ENCODE measurements at regions not wholly inside any gene's neighbourhood (a gene's known extent, or its start where the extent isn't known, plus 50 kb on each side); places are given as distances from the start of the nearest gene placed in this dataset.

DNA sequence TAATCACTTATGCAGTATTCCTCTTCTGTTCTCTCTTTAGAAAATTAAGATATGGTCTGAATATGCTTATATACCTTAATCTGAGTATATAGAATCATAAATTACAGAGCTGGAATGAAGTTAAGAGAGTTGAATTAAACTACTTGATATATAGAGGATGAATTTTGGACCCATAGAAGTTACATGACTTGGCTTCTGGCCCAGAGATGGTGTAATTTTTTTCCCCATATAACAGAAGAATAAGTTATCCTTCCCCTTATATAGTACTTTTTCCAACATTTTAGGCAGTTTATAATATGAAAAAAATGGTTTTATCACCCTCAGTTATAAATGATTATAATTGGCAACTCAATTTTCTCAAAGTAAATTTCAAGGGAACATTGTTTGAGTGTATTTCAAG, 616.3 kb downstream of the TBC1D4 start:
- DNase-seq = no peak

DNA sequence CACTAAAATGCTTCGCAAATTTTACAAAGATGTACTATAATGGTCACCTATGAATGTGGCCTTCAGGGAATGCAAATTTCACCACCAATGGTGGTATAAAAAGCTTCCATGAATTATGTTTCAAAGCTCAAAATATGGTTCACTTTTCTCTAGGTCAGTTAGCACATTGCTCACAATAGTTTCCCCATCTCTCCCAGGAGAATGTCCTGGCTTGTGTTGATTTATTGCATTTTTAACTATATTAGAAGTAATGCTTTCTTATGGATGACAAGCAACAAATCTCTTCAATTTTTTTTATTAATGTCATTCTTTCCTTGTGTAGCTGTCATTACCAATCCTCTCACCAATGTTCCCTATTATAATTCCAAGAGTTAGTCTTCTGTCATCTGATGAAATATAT, 621.2 kb downstream of the TBC1D4 start:
- DNase-seq = no peak

DNA sequence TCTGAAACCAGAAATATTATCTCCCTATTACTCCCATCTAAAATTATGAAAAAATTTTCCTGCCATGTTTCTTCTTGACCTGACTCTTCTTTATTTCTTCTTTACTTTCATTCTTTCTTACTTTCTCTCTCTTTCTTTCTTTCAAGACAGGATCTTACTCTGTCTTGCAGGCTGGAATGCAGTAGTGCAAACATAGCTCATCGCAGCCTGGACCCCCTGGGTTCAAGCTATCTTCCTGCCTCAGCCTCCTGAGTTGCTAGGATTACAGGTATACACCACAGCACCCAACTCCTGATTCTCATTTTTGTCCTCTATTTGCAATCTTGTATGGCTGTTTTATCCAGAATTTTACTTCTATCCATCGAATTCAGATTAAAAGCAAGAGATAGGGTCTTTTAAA, 631.1 kb downstream of the TBC1D4 start:
- no peak for DNase-seq

- DNase-seq = no peak
These were observed 634.0 kb downstream of the TBC1D4 start for GRCh38 chr13:74847966-74848365.

DNA sequence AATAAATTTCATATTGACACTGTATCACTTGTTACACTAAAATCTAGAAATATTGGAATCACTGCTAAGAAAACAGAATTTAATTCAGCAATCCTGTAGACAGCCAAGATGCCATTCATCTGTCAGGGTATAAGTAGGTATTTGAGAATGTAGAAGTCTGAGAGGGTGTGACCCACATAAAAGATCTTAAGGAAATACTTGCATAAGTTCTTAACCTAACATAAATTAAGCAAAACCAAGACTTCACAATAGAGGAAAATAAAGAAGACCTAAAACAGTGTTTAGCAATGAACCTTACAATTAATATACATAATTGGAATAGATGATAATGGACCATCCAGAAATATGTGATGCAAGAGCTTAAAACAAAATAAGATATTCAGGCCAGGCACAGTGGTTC, 636.2 kb downstream of the TBC1D4 start:
- DNase-seq = no peak

- no peak for DNase-seq
These were observed 640.3 kb downstream of the TBC1D4 start for GRCh38 chr13:74841651-74842050.

GRCh38 chr13:74841123-74841522, 640.8 kb downstream of the TBC1D4 start:
- DNase-seq = no peak

DNA sequence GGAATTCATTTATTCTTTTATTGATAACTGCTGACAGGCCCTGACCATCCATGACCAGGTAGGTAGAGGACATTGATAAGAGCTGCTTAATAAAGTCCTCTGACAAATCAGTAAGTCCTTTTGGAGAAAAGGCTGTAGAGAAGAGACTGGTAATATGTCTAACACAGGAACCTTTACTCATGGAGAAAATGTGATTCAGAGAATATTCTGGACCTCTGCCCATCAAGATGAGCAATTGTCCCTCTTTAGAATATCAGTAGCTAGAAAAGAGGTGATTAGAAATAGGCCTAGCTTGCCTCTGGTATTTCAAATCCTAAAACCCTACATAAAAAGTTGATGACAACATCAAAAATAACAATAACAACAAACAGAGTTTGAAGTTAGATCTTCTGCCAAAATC, 642.3 kb downstream of the TBC1D4 start:
- DNase-seq = no peak

DNA sequence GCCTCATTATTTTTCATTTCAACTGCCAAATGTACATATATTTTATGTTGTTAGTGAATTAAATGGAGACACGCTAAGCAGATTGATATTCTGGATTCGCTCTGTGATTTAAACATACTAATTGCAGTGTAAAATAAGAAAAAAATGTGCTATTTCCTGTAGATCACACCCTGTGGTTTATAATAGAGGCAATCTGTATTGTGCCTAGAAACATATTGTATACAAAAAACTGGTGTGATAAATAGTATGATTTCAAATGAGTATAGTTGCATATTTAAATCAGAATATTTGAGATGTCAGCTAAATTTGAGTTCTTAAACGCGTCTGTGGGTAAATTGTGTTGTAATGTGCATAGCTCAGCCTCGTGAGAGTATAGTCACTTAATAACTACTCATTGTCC, 643.9 kb downstream of the TBC1D4 start:
- no peak for DNase-seq

DNA sequence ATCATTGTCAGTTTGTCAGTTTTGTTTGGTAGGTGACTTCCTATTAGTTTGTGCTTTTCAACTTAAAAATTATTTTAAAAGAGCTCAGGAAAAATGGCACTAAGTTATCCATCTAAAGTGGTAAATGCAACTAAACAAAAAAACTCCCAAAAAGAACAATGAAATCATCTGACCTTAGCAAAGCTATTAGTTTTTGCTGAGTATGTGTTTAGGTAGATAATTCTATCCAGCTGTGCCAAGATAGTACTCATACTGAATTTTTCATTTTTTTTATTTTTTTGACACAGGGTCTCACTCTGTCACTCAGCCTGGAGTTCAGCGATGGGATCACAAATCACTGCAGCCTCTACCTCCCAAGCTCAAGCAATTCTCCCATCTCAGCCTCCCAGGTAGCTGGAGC, 645.3 kb downstream of the TBC1D4 start:
- no peak for DNase-seq

- DNase-seq = no peak
These were observed 646.4 kb downstream of the TBC1D4 start for GRCh38 chr13:74835579-74835978.

- no peak for DNase-seq
These were observed 656.1 kb downstream of the TBC1D4 start for GRCh38 chr13:74825938-74826246.

DNA sequence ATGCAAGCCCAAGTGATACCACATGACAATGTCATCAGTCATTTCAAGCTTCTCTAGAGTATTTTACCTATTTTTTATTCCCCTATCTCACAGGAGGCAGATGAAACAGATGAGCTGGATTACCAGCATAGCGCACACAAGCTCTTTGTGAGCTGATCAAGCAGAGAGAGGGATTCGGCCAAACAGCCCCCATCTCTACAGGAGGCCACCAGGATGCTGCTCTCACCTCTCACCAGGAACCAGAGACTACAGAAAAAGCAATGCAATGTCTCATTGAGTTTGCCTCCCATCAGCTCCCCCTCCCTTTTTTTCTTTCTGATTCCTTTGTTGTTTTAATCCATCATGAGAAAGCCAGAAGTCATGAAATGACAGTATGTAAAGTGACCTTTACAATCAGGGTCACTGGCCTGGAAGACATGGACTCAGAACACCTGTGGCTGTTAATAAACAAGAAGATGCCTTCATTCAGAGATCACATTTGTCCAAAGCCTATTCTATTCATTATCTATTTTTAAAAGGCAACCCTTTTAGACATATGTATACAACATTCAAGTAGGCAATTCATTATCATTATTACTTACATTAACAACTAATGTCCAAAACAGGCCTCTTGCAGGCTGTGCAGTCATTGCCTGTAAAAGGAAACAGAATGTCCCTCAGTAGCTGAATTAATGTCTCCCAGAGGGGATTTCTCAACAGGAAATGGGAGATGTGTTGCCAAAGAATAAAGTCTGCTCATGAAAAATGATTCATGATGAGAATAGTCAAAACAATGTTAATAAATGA, 656.6 kb downstream of the TBC1D4 start:
- no peak for DNase-seq

- DNase-seq = no peak
These were observed 661.2 kb downstream of the TBC1D4 start for GRCh38 chr13:74820809-74821208.

DNA sequence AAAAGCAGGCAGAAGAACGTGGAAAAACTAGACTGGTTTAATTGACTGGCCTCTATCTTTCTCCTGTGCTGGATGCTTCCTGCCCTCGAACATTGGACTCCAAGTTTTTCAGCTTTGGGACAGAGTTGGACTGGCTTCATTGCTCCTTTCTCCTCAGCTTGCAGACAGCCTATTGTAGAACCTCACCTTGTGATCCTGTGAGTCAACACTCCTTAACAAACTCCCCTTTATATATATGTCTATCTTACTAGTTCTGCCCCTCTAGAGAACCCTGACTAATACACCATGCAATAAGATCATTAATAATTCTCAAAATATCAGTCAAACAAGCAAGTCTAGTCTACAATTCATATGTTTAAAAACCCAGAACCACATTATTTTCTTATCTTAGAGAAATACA, 662.4 kb downstream of the TBC1D4 start:
- DNase-seq = no peak

DNA sequence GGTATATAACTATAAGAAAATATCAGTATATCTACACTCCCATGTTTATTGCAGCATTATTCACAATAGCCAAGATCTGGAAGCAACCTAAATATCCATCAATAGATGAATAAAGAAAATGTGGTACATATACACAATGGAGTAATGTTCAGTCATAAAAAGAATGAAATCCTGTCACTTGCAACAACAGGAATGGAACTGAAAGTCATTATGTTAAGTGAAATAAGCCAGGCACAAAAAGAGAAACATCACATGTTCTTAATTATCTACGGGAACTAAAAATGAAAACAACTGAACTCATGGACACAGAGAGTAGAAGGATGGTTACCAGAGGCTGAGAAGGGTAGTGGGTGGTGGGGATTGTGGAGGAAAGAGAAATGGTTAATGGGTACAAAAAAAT, 665.2 kb downstream of the TBC1D4 start:
- DNase-seq = no peak

DNA sequence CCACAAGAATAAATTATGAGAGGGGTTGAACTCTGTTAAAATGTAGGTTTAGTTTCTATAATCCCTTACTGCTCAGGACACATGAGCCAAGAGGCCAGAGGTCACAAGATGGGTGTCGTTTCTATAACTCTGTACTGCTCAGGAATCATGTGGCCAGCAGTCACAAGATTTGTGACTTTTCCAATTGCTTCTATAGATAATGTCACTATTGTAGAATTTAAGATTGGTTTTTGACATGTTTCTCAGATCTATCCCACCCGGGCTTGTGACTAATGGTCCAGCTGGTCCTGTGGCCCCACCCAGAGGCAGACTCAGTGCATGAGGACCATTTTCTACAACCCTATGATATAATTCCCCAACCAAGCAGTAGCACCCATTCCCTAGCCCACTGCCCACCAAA, 662.0 kb upstream of the KLF12 start:
- DNase-seq = no peak

- no peak for DNase-seq
These were observed 661.3 kb upstream of the KLF12 start for GRCh38 chr13:74795526-74795925.

DNA sequence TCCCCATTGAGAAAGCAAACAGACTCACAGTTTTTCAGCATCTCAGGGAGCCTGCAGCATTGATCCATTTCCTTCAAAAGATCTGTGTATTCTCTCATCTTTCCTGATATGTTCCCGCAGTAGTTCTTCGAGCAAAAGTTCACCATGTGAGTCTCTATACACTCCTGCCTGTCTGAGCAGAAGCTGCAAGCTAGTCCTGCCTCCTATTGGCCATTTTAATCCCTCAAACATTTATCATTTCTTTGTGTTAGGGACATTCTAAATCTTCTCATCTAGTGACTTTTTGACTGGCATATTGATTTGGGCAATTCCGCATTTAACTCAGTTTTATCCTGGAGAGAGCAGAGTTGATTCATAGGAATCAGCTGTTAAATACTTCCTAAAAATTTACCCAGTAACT, 660.4 kb upstream of the KLF12 start:
- no peak for DNase-seq

- no peak for DNase-seq
These were observed 659.9 kb upstream of the KLF12 start for GRCh38 chr13:74794147-74794546.

DNA sequence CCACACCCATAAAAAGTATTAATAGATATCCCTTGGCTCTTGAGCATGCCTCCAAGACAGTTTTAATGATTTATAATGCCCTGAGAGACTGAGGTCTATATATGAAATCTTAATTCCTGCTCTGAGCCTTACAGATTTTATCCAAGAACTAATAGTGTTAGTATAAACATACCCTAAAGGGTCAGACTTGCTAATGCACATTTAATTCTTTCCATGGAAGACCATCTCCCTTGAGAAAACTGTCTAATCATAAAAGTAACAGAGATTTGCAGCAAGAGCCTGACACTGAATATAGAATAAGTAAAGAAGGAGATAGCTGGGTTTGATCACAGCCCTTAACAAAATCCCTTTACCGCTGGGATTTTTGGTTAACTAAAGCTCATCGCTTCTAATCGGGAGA, 650.8 kb upstream of the KLF12 start:
- no peak for DNase-seq

DNA sequence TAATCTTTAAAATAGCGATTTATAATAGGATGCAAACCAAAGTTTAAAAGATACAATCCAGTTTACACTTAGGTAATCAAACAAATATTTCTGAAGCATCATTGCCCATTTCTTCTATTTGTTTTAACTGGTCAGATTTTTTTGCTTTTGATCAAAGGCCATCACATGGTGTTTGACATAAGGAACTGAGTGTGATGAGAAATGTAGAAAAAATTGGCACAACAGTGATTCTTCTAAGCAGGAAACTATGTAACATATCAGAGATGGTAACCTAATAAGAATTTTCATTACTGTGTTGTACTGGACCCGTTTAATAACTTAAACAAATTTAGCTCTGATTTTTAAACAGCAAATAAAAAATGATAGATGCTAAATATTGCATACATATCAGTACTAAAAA, 644.7 kb upstream of the KLF12 start:
- DNase-seq = no peak

- DNase-seq = no peak
These were observed 643.9 kb upstream of the KLF12 start for GRCh38 chr13:74778087-74778486.

DNA sequence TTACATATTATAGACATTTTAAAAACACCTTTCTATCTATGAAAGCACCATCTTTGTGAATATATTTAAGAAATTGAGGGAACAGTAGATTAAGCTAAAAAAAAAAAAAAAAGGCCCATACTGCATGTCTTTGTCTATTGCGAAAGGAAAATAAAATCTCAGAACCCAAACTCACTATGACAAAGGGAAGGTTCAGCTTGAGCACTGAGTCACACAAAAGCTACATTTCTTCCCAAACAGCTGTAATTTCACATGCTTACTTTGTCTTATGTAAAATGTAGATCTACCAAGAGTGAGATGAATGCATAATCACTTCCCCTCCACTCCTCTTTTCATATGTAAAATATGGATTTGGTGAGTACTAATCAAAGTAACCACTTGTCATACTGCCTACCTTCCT, 640.1 kb upstream of the KLF12 start:
- DNase-seq = no peak

- no peak for DNase-seq
These were observed 639.0 kb upstream of the KLF12 start for GRCh38 chr13:74773248-74773647.

DNA sequence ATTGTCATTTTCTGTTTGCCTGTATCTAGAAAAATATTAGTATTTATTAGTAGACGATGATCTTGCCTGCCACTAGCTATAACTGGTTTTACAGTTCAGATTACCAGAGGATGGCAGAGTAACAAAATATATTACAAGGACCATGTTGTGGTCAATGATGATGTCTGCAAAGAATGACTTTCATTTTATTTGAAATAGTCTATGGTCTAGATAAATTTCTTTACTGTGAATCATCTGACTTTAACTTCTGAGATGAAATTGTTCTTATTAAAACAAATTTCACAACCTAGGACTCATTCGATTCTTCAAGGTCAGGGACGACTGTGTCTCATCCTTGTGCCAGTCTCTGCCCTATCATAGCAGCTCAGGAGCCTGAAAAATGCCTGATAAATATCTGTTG, 637.8 kb upstream of the KLF12 start:
- DNase-seq = no peak
